IPS-11a (cell line): ENCODE measurements at regions not wholly inside any gene's neighbourhood (a gene's known extent, or its start where the extent isn't known, plus 50 kb on each side); places are given as distances from the start of the nearest gene placed in this dataset.

ENCODE experiments used
- H3K4me3 ChIP-seq: one replicate; pipeline ENCODE4 v1.5.1; 2013; ENCODE audit warnings: low read depth, low read length, control low read depth

DNA sequence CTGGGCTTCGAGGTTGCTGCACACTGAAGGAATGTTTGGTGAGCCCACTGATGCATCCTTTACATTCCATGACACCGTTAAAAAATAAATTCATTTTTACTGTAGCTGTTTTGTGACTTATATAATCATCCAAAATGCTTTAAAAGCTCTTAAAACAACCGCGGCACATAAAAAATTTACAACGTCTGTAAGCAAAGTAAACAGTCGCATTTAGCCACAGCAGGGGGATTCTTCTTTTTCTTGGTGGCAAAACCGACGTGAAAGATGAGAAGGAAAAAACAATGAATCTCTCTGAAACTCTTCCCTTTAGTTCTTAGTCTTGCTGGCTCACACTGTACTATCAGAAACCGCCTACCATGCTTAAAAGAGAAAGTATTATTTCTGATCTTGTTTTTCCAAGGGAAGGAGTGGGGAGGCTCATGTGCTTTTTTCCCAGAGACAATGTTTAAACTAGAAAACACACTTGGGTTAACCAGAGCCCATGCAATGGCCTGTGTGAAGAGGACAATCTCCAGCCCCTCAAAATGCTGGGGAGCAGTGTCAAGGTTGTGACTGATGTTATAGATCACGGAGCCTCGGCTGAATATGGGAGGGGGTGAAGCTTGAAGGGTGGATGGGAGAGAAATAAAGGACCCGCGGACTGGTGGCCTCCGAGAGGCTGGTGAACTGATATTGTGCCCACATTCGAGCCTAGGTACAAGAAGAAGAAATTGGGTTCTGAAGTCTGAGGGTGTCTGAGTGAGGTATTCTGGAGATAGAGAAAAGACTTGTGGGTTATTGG is 91.1 kb downstream of the IRF8 start:
- no peak overlapping the region for H3K4me3 ChIP-seq

GRCh38 chr16:85990861-85991301 is 91.9 kb downstream of the IRF8 start:
- no peak overlapping the region for H3K4me3 ChIP-seq

GRCh38 chr16:85991425-85991824 is 92.5 kb downstream of the IRF8 start:
- H3K4me3 ChIP-seq, result no peak overlapping the region

GRCh38 chr16:85991856-85992255 is 92.9 kb downstream of the IRF8 start:
- H3K4me3 ChIP-seq, result no peak overlapping the region

- H3K4me3 ChIP-seq, result no peak overlapping the region
These were observed 93.4 kb downstream of the IRF8 start for GRCh38 chr16:85992359-85992758.

- no peak overlapping the region for H3K4me3 ChIP-seq
These were observed 93.8 kb downstream of the IRF8 start for GRCh38 chr16:85992779-85993178.

DNA sequence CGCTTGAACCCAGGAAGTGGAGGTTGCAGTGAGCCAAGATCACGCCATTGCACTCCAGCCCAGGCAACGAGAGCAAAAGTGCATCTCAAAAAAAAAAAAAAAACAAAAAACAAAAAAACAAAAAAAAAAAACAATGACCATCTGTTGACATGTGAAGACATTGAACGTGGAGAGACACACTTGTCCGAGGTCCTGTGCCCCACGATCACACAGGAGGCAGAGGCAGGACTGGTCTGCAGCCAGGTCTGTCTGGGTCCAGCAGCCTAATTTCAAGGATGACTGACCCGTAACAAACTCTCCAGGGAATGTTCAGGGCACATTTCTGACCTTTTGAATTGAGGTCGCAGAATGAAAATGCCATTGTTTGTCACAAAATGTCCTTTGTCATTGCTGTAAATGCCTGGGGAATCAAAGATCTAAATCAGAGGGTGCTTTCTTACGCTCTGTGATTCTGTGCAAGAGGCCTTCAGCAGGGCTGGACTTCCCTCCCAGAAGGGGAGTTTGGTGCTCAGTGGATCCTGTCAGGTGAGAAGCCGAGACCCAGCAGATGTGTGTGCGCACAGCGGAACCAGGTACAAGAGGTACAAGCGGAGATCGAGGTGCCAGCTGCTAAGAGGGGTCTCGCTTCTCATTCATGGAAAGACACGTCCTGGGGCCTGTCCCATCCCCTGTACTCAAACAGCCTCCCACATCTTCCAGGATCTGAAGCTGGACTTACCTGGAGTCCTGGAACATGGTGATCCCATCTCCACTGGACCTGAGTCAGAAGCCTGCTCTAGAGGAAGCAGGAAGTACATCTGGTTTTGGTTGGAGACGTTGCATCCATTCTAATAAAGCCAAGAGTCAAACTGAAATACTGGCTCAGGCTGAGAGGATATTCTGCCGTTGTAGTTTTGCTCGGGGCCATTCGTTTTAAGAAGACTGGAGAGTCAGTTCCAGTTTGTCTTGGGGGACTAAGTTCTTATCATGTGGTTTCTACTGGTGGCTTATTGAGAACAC is 95.8 kb downstream of the IRF8 start:
- H3K4me3 ChIP-seq, result no peak overlapping the region

- H3K4me3 ChIP-seq, result no peak overlapping the region
These were observed 96.8 kb downstream of the IRF8 start for GRCh38 chr16:85995541-85996423.

DNA sequence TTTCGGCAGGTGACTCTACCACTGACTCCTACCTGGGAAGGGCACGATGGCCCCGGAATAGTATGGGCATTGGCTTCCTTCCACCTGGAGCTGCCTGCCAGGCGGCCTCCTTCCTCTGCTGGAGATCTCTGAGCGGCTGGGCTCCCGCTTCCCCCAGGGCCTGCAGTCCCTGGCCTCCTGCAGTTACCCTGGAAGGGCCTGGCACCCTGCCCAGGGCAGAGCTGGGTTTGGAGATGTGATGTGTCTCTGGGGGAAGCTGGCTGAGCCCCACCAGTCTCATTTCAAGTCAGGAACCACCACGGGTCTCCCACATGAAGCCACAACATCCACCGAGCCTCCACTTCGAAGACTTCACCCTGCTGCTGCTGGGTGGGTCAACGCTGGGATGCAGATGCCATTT is 97.9 kb downstream of the IRF8 start:
- H3K4me3 ChIP-seq, result no peak overlapping the region

GRCh38 chr16:85998171-85998867 is 99.4 kb downstream of the IRF8 start:
- H3K4me3 ChIP-seq, result no peak overlapping the region

GRCh38 chr16:85998868-85999729 is 100.1 kb downstream of the IRF8 start:
- H3K4me3 ChIP-seq, result no peak overlapping the region

DNA sequence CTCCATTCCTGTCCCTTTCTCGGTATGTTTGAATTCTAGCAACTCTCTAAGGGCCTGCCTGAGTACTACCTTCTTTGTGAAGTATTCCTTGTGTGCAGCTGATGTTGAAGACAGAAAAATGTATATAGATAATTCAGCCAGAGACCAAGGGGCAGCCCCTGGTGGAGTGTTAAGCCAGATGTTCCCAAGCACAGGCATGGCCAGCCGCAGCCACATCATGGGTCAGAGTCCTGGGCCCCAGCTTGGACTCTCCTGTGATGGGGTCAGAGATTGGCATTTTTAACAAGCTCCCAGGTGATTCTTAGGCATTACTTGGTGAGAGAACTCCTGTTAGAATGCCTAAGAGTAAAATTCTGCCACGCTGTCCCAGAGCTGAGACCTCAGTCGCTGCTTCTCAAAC is 100.8 kb downstream of the IRF8 start:
- H3K4me3 ChIP-seq, result no peak overlapping the region

- H3K4me3 ChIP-seq, result no peak overlapping the region
These were observed 103.4 kb downstream of the IRF8 start for GRCh38 chr16:86002178-86002900.

- H3K4me3 ChIP-seq, result no peak overlapping the region
These were observed 108.6 kb downstream of the IRF8 start for GRCh38 chr16:86007524-86007923.

GRCh38 chr16:86010680-86011141 is 111.7 kb downstream of the IRF8 start:
- no peak overlapping the region for H3K4me3 ChIP-seq

DNA sequence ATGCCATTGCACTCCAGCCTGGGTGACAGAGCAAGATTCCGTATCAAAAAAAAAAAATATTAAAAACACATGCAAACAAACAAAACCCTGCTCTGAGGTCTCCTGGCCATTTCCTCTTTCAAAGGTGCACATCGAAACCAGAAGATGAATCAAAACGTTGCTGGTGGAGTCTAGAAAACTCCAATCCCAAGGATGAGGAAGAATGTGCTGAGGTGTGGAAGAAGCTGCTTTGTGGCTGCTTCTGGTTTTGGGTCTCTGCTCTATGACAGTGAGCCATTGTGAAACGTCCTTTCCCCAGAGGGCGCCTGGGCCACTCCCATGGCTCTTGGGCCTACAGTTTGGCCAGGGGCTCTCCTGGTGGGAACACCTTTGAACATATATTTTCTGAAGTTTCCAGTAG is 112.6 kb downstream of the IRF8 start:
- no peak overlapping the region for H3K4me3 ChIP-seq

GRCh38 chr16:86012221-86012620 is 113.3 kb downstream of the IRF8 start:
- H3K4me3 ChIP-seq, result no peak overlapping the region

DNA sequence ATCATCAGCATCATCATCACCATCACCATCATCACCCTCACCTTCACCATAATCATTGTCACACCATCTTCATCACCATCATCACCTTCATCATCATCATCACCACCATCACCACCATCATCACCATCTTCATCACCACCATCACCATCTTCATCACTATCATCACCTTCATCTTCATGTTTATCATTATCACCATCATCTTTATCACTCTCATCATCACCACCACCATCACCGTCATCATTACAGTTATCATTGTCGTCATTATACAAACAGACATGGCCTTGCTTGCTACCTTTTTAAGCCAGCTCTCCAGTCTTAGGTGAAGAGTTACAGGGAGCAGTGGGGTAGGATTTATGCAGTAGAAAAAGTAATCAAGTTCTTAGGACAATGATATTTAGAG is 114.9 kb downstream of the IRF8 start:
- no peak overlapping the region for H3K4me3 ChIP-seq

DNA sequence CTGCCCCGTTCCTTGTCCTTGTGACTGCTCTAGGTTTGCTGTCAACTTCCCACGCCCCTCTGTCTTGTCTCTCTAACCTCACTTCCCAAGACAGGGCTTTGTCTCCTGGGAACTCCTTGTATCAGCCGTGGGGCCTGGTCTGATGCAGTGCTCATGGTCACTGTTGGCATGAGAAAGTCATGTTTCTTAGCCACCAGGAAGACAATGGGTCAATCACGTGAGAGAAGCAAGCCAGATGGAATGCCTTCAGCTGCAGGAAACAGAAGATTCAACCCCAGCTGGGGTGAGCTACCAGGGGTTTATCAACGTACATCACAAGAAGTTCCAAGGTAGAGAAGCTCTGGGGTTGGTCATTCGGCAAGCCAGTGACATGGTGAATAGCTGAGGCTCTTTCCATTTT is 116.6 kb downstream of the IRF8 start:
- H3K4me3 ChIP-seq, result no peak overlapping the region
